ENCODE measurements at regions not wholly inside any gene's neighbourhood (a gene's known extent, or its start where the extent isn't known, plus 50 kb on each side); places are given as distances from the start of the nearest gene placed in this dataset.
"Not testable (repeated sequence)": the region's sequence is repeated elsewhere in the genome, so short reads cannot be mapped to it uniquely, and the experiment has no call there.

- DNase-seq (ENCODE audit: low read depth in 2 of 2): not testable (repeated sequence)
These were observed 53.6 kb downstream of the SRGAP2 start for GRCh38 chr1:206256935-206257334.

GRCh38 chr1:206261473-206261872, 58.1 kb downstream of the SRGAP2 start:
- not testable (repeated sequence) for DNase-seq (ENCODE audit: low read depth in 2 of 2)

DNA sequence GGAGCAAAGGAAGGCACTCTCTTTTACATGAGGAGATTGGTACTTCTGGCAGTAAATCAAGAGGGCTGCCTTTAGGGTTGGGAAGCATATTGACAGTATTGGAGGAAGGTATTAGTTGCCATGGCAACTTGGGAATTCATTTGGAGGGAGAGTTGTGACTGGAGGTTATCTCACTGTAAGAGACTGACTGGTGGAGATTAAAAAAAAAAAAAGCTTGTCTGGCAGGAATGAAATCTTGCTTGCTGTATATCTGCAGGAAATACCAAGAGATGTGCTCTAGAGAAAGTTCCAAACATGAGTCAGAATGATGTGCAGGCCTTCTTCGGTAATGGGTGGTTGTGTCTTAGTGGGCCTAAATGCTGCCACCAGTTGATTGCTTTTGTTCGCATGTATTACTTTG, 59.1 kb downstream of the SRGAP2 start:
- DNase-seq (ENCODE audit: low read depth in 2 of 2): not testable (repeated sequence)

DNA sequence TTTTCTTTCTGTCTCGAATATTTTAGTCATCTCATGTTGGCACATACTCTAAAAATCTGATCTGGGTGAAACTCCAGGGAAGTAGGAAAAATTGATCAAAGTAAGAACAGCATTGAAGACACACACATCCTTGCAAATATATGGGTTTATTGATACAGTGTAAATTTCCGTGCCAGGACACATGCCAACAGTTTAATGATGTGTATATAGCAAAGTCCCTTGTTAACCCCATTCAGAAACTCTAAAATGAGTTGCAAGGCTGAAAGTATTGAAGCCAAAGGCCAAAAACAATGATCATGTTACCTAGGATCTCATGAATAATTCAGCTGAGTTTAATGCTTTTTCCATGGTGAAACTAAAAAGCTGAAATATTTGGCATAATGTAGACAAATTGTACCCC, 61.6 kb downstream of the SRGAP2 start:
- DNase-seq (ENCODE audit: low read depth in 2 of 2): not testable (repeated sequence)

- DNase-seq (ENCODE audit: low read depth in 2 of 2): not testable (repeated sequence)
These were observed 67.8 kb downstream of the SRGAP2 start for GRCh38 chr1:206271153-206271552.

DNA sequence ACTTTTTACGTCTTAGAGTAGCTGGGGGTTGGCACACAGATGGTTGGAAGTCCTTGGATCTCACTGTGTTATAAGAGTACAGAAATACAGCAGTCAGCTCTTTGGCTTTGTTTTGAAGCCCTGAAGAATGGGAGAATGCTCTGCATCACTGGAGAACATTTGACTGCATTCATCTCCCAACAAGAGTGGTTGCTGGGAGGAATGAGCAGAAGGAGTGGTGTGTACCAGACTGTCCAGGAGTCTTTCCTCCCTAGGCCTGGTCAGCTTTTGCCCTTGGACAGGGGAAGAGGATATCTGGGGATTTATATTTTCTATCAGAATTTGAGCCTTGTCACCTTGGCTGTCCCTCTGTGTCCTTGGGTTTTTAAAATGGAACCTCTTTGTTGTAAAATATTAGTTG, 69.8 kb downstream of the SRGAP2 start:
- DNase-seq (ENCODE audit: low read depth in 2 of 2): not testable (repeated sequence)

DNA sequence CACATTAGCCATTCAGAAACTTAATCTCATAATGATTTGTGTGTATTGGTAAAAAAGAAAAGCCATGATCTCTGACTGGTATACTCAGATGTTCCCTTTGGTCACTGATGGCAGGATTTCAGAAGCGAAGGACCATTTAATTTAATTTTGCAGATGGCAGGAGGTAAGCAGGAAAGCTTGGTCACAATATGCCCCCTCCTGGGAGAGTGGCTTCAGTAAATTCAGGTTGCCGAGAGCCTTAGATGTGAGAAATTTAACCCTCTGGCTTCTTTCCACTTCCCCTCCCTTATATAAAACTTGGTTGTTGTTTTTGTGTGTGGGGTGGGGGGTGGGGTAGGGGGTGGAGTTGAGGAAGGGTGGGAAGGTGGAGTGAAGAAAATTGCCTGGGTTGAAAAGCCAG, 72.8 kb downstream of the SRGAP2 start:
- DNase-seq (ENCODE audit: low read depth in 2 of 2): not testable (repeated sequence)

DNA sequence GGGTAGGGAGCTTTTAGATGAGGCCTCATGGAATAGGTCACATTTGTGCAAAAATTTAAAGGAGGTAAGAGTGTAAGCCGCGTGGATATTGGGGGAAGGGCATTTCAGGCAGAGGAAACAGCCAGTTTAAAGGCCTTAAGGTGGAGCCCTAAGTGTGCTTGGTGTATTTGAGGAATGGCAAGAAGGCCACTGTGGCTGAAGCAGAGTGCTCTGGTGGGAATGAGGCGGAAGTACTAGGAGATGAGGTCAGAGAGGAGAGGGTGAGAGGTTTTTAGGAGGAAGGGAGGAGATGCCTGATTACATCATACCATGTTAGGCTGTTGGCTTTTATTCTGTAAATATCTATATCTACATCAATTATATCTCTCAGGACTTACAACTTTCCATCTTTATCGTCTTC, 75.3 kb downstream of the SRGAP2 start:
- DNase-seq (ENCODE audit: low read depth in 2 of 2): not testable (repeated sequence)

DNA sequence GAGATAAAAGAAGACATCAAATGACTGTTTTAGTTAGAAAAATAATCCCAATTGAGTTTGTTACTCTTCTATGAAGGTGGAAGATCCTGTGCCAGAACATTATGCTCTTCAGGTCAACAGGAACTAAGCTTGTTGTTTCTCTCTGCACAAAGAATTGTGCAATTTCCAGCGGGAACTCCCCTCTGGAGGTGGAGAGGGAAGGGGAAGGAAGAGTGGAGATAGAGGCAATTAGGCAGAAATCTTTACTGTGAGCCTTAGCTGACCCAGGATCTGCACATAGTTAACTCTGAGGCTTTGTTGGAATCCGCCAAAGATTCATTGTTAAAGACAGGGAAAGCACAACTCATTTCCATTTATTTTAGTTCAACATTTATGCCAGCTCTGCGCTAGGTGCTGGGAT, 77.3 kb downstream of the SRGAP2 start:
- DNase-seq (ENCODE audit: low read depth in 2 of 2): not testable (repeated sequence)

- DNase-seq (ENCODE audit: low read depth in 2 of 2): not testable (repeated sequence)
These were observed 78.7 kb downstream of the SRGAP2 start for GRCh38 chr1:206281912-206282654.

GRCh38 chr1:206285024-206285960, 82.0 kb downstream of the SRGAP2 start:
- not testable (repeated sequence) for DNase-seq (ENCODE audit: low read depth in 2 of 2)

GRCh38 chr1:206287759-206288158, 84.4 kb downstream of the SRGAP2 start:
- not testable (repeated sequence) for DNase-seq (ENCODE audit: low read depth in 2 of 2)

GRCh38 chr1:206288453-206288852, 85.1 kb downstream of the SRGAP2 start:
- not testable (repeated sequence) for DNase-seq (ENCODE audit: low read depth in 2 of 2)

DNA sequence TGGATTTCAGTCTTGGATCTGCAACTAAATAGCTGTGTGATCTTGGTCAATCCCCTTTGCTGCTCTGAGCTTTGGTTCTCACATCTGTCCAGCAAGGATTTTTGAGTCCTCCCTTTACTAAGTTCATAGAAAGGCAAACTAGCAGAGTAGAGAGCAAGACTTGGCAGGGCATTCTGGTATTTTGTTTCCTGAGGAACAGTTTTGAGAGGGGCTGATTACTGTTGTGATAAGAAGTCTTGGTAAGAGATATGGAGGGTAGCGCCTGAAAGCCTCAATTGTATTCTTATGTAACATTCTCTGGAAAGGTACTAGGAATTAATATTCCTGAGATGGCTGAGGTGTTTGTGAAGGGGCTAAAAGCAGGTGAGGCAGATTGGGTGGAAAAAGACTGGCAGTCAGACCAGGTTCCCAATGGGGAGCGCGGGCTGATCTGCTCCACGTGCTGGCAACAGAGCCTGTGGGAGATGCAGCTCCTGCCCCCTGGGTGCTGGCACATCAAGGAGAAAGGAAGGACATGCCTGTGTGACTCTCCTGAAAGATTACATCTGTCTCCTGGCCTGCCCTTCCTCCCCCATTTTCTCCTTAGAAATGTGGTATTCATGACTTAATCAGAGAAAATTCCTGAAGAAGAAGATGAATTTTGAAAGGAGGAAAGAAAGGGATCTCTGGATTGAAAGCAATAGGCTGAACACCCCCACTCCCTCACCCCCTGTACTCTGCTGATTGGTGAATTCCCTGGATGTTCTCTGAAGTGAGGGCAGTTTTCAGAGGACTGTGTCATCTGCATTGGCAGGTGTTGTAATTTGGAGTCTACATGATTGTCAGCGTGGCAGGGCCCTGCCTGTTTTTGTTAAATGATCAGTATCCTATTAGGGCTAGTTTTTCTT, 94.0 kb downstream of the SRGAP2 start:
- DNase-seq (ENCODE audit: low read depth in 2 of 2): not testable (repeated sequence)

DNA sequence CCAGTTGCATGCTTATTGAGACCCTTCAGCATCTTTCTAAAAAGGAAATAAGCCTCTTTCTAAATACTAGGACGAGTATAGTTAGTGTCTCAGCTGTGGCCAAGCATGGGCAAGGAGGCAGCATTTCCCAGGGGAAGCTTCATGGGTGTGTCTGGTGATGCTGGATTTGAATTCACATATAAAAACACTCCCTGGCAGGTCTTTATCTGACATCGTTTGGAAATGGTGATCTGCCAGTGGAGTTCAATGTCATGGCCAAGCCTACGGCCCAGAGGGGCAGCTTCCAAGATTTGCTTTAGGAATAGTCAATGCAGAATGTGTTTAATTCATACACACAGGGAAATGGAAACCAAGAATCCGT, 94.7 kb downstream of the SRGAP2 start:
- DNase-seq (ENCODE audit: low read depth in 2 of 2): not testable (repeated sequence)

GRCh38 chr1:206299181-206299791, 95.9 kb downstream of the SRGAP2 start:
- not testable (repeated sequence) for DNase-seq (ENCODE audit: low read depth in 2 of 2)

GRCh38 chr1:206299942-206300341, 96.6 kb downstream of the SRGAP2 start:
- DNase-seq (ENCODE audit: low read depth in 2 of 2): not testable (repeated sequence)

GRCh38 chr1:206302056-206302455, 98.7 kb downstream of the SRGAP2 start:
- not testable (repeated sequence) for DNase-seq (ENCODE audit: low read depth in 2 of 2)

GRCh38 chr1:206307442-206307841, 104.1 kb downstream of the SRGAP2 start:
- not testable (repeated sequence) for DNase-seq (ENCODE audit: low read depth in 2 of 2)

- not testable (repeated sequence) for DNase-seq (ENCODE audit: low read depth in 2 of 2)
These were observed 107.6 kb downstream of the SRGAP2 start for GRCh38 chr1:206310948-206311347.
